ENCODE measurements at regions not wholly inside any gene's neighbourhood (a gene's known extent, or its start where the extent isn't known, plus 50 kb on each side); places are given as distances from the start of the nearest gene placed in this dataset.

DNA sequence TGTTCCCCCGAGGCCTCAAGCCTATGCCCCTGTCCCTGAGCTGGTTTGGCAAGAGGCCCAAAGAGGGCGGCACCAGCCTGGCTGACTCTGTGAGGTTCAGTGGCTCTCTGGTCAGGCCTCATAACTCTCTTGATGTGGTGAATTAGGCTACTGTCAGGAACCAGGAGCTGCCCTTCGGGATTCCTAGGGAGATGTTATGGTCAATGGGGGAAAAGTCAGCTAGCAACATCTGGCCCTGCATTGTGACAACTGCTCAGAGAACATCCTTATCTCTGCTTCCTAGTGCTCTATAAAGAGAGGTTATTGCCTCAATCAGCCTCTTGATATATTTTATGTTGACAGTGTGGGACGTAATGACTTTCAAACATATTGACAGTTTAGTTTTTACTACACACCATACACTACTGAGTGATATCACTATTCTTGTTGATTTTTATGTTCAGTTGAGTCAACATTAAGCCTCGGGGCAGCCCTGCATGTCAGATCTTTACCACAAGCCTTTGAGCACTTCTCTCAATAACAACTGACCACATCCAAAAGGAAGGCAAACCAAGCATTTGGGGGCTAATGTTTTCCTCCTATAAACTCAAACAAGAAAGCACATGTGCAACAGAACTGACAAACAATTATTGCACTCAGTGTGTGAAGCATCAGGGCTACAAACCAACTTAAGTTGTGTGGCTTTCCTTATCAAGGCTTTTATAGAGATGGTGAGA is 448.3 kb upstream of the SLC14A2 start:
- H3K27me3 ChIP-seq, result no peaks in the 10 kb centered on the region
- no peaks in the 10 kb centered on the region for H3K9me3 ChIP-seq
- no peak overlapping the region for H3K27ac ChIP-seq
- TF ChIP-seq POLR2AphosphoS5 (IDR thresholded peaks at IDR 0.05), result no peak
- no peak for TF ChIP-seq POLR2A (IDR thresholded peaks at IDR 0.05)
- TF ChIP-seq, protein P1, sequence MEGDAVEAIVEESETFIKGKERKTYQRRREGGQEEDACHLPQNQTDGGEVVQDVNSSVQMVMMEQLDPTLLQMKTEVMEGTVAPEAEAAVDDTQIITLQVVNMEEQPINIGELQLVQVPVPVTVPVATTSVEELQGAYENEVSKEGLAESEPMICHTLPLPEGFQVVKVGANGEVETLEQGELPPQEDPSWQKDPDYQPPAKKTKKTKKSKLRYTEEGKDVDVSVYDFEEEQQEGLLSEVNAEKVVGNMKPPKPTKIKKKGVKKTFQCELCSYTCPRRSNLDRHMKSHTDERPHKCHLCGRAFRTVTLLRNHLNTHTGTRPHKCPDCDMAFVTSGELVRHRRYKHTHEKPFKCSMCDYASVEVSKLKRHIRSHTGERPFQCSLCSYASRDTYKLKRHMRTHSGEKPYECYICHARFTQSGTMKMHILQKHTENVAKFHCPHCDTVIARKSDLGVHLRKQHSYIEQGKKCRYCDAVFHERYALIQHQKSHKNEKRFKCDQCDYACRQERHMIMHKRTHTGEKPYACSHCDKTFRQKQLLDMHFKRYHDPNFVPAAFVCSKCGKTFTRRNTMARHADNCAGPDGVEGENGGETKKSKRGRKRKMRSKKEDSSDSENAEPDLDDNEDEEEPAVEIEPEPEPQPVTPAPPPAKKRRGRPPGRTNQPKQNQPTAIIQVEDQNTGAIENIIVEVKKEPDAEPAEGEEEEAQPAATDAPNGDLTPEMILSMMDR (IDR thresholded peaks at IDR 0.05), result no peak
- no peak for TF ChIP-seq EP300 (IDR thresholded peaks at IDR 0.05)
- H3K4me3 ChIP-seq, result no peak overlapping the region
- 80% methylated on average over 4 of the region's 5 CpGs for WGBS
- no peak for DNase-seq (ENCODE audit: low spot score in 2 of 2)
- H3K36me3 ChIP-seq, result no peaks in the 10 kb centered on the region
- H3K4me1 ChIP-seq, result peaks cover 14% of the 10 kb centered on the region

DNA sequence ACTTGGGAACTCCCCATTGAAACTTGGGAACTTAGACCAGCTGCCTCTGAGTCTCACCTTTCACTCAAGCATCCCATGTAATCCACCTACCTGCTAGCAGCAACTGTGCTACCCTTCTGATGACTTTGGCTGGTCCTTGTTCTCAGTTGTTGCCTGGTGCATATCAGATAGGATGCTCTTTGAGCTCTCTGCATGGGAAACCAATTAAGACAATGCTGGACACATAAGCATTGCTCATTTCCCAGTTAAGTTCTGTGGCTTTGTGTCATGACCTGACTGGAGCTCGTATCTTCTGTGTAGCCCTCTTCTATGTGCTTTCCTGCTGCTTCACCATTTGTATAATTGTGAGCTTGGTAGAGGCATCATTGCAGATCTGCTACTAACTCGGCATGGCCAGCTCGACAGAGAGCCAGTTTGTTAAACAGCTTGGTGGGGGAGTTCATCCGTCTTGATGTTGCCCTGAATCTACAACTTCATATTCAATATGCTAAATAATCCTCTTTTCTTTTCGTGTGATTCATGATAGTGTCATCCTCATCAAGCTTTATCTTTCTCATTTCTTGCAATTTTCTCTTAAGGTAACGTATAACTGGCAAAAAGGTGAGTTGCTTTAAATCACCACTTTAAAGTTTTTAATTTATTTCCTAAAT is 447.5 kb upstream of the SLC14A2 start:
- WGBS, result 91% methylated on average over 6 of the region's 6 CpGs
- Histone ChIP-seq H3K4me1 (peaks cover 14% of the 10 kb centered on the region), H3K36me3 (no peaks in the 10 kb centered on the region), H3K27ac (no peak overlapping the region), H3K27me3 (no peaks in the 10 kb centered on the region), H3K4me3 (no peak overlapping the region), H3K9me3 (no peaks in the 10 kb centered on the region)
- no peak for TF ChIP-seq EP300 (IDR thresholded peaks at IDR 0.05)
- TF ChIP-seq POLR2AphosphoS5 (IDR thresholded peaks at IDR 0.05), result no peak
- TF ChIP-seq POLR2A (IDR thresholded peaks at IDR 0.05), result no peak
- TF ChIP-seq, protein P1 (IDR thresholded peaks at IDR 0.05), result no peak
- DNase-seq (ENCODE audit: low spot score in 2 of 2), result no peak

DNA sequence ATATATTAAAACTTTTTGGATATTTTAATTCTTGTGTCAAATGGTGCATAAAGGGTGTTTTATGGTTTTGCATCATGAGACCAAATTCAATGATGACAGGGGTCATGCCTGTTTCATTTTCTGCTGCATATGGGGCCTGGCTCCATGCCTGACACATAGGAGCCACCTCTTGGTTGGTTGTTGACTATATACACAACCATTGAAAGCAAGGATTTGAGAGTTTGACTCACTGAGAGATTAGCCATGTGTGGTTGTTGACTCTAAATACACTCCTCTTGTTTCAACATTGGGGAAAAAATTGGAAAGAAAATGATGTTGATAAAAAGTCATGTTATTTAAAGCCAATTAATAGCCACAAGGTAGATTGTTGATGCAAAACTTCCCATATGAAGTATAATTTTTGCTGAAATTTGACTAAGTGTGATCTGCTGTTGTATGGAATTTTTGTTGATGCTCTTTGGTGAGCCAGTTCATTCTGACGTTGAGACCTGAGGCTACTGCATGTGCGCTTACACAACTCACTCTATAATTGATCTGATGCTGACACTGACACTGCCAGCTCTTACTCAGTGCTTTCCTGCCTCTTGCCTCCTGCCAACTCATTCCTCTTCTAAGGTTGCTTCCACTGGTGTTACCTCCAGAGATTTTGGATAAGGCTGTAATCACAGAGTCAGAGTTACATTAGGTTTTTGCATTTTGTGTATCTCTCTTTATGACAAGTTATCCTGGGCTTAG is 446.2 kb upstream of the SLC14A2 start:
- WGBS, result 45% methylated on average over 2 of the region's 2 CpGs
- DNase-seq (ENCODE audit: low spot score in 2 of 2), result no peak
- H3K4me1 ChIP-seq, result peaks cover 14% of the 10 kb centered on the region
- H3K36me3 ChIP-seq, result no peaks in the 10 kb centered on the region
- H3K27ac ChIP-seq, result peak overlapping the region; percentile 34
- no peak for TF ChIP-seq POLR2AphosphoS5 (IDR thresholded peaks at IDR 0.05)
- no peak for TF ChIP-seq EP300 (IDR thresholded peaks at IDR 0.05)
- TF ChIP-seq POLR2A (IDR thresholded peaks at IDR 0.05), result no peak
- TF ChIP-seq, protein P1 (IDR thresholded peaks at IDR 0.05), result no peak
- H3K9me3 ChIP-seq, result no peaks in the 10 kb centered on the region
- H3K4me3 ChIP-seq, result no peak overlapping the region
- H3K27me3 ChIP-seq, result no peaks in the 10 kb centered on the region

DNA sequence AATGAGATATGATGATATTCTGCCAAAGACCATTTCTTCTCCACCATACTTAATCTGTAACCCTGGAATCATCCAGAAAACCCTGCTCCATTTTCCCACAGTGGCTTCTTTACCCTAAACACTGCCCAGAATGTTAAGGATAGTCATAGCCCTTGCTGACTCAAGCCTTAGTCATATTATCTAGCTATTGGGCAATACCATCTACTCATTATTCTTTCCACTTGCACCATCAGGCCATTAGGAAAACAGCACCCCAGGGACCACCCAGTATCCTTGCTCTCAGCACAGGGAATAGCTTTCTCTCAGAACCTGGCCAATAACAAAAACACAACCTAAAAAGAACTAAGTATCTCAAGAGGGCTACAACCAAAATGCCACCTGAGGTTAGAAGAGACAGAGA is 445.7 kb upstream of the SLC14A2 start:
- H3K27me3 ChIP-seq, result no peaks in the 10 kb centered on the region
- DNase-seq (ENCODE audit: low spot score in 2 of 2), result peak in 1 of 2 donors; percentile 73
- TF ChIP-seq POLR2AphosphoS5 (IDR thresholded peaks at IDR 0.05), result peak; percentile 58 to 71 (median 62)
- no peak for TF ChIP-seq EP300 (IDR thresholded peaks at IDR 0.05)
- TF ChIP-seq POLR2A (IDR thresholded peaks at IDR 0.05), result no peak
- TF ChIP-seq, protein P1 (IDR thresholded peaks at IDR 0.05), result peak in 1 of 2 donors; percentile 3
- H3K9me3 ChIP-seq, result no peaks in the 10 kb centered on the region
- no peaks in the 10 kb centered on the region for H3K36me3 ChIP-seq
- H3K4me1 ChIP-seq, result peaks cover 14% of the 10 kb centered on the region
- no peak overlapping the region for H3K4me3 ChIP-seq
- H3K27ac ChIP-seq, result peak overlapping the region; percentile 34

DNA sequence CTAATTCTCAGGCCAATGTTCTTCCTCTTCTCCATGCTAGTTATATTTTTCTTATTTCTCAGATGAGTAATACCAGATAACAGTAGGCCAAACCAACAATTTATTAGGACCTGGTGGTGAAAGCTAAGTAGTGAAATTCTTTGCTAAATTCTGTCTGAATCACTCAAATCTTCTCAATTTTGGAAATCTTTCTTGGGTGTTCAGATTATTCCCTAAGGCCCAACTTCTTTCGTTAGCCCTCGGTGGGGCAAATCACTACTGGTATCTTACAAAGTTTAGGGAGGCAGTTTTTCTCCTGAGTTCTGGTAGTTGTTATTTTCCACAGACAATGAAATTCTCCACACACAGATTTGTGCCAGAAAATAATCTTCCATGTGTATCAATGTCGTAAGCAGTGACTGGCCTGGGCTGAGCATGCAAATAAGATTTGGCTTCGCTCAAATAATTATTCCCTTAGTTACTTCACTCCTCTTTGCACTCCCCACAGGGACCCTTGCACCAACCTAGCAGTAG is 443.5 kb upstream of the SLC14A2 start:
- H3K9me3 ChIP-seq, result no peaks in the 10 kb centered on the region
- DNase-seq (ENCODE audit: low spot score in 2 of 2), result no peak
- peaks cover 8% of the 10 kb centered on the region for H3K4me1 ChIP-seq
- no peaks in the 10 kb centered on the region for H3K36me3 ChIP-seq
- 66% methylated on average over 4 of the region's 4 CpGs for WGBS
- no peak overlapping the region for H3K27ac ChIP-seq
- no peaks in the 10 kb centered on the region for H3K27me3 ChIP-seq
- H3K4me3 ChIP-seq, result no peak overlapping the region
- TF ChIP-seq EP300 (IDR thresholded peaks at IDR 0.05) (no peak), POLR2AphosphoS5 (IDR thresholded peaks at IDR 0.05) (peak in 1 of 3 donors; percentile 18)
